Fibroblast of lung (primary cell): ENCODE measurements at regions not wholly inside any gene's neighbourhood (a gene's known extent, or its start where the extent isn't known, plus 50 kb on each side); places are given as distances from the start of the nearest gene placed in this dataset.
A peak's percentile ranks its signal among the peaks of the same experiment; 100 is the strongest.

Source experiments
- DNase-seq, 2 donors: peaks; one replicate each; pipeline versions ENCODE4 v3.0.0 to v3.0.0-alpha.2; 2010; ENCODE audit warnings: low read depth in 2 of 2
- H2AFZ ChIP-seq: 2 replicates; pipeline ENCODE4 v1.5.1; 2012; ENCODE audit warnings: low read length, control low read depth, inconsistent platforms
- H3K27ac ChIP-seq: 2 replicates; pipeline ENCODE4 v1.5.1; 2011; ENCODE audit warnings: low read length, control low read depth; ENCODE audit not compliant: insufficient read depth
- H3K27me3 ChIP-seq: 2 replicates; pipeline ENCODE4 v1.5.1; 2011; ENCODE audit warnings: mild to moderate bottlenecking, low read length; ENCODE audit not compliant: control insufficient read depth, insufficient read depth
- H3K36me3 ChIP-seq: 2 replicates; pipeline ENCODE4 v1.5.1; 2011; ENCODE audit warnings: low read length; ENCODE audit not compliant: control insufficient read depth, insufficient read depth
- H3K4me1 ChIP-seq: 2 replicates; pipeline ENCODE4 v1.5.1; 2011; ENCODE audit warnings: low read length; ENCODE audit not compliant: control insufficient read depth, insufficient read depth; ENCODE audit errors: extremely low read depth
- H3K4me2 ChIP-seq: 2 replicates; pipeline ENCODE4 v1.5.1; 2011; ENCODE audit warnings: low read length, control low read depth; ENCODE audit not compliant: insufficient read depth; ENCODE audit errors: extremely low read depth
- H3K4me3 ChIP-seq, 4 experiments: fragments of 200-600 bp in 1 of 4; sonication (generic) in 1 of 4; replicated peaks in 1 of 4; 2 replicates each; pipeline ENCODE4 v1.5.1; 2011 to 2016; ENCODE audit warnings: low read length in 4 of 4, low read depth in 3 of 4, mild to moderate bottlenecking in 3 of 4, control low read depth in 2 of 4, inconsistent platforms in 1 of 4, mixed read lengths in 1 of 4; ENCODE audit not compliant: insufficient read depth in 1 of 4; ENCODE audit errors: control extremely low read depth in 1 of 4
- H3K79me2 ChIP-seq: 2 replicates; pipeline ENCODE4 v1.5.1; 2012; ENCODE audit warnings: mild to moderate bottlenecking, low read length, inconsistent platforms; ENCODE audit not compliant: control insufficient read depth, insufficient read depth
- H3K9ac ChIP-seq: 2 replicates; pipeline ENCODE4 v1.5.1; 2011; ENCODE audit warnings: mild to moderate bottlenecking, low read length, control low read depth; ENCODE audit not compliant: insufficient read depth
- H3K9me3 ChIP-seq: 2 replicates; pipeline ENCODE4 v1.5.1; 2012; ENCODE audit warnings: low read depth, low read length; ENCODE audit not compliant: control insufficient read depth, insufficient read depth
- H4K20me1 ChIP-seq: 2 replicates; pipeline ENCODE4 v1.5.1; 2011; ENCODE audit warnings: low read length; ENCODE audit not compliant: control insufficient read depth, insufficient read depth; ENCODE audit errors: extremely low read depth
- CTCF ChIP-seq, 2 donors: IDR thresholded peaks in 1 of 2; conservative IDR thresholded peaks in 1 of 2; 1 replicate in 1 of 2; 2 replicates in 1 of 2; pipeline ENCODE4 v1.5.1; 2011 to 2012; ENCODE audit warnings: low read length in 2 of 2, control low read depth in 1 of 2, inconsistent platforms in 1 of 2, low read depth in 1 of 2, mild to moderate bottlenecking in 1 of 2
- EZH2 ChIP-seq: IDR thresholded peaks from 2 replicates; pipeline ENCODE4 v1.5.1; 2012; ENCODE audit warnings: low read length, control low read depth, mild to moderate bottlenecking; ENCODE audit errors: missing control alignments

- Histone ChIP-seq H2AFZ (no peak overlapping the region), H3K27ac (no peak overlapping the region), H3K4me2 (no peak overlapping the region), H3K27me3 (no peaks in the 10 kb centered on the region), H3K79me2 (no peaks in the 10 kb centered on the region), H3K36me3 (no peaks in the 10 kb centered on the region), H4K20me1 (no peaks in the 10 kb centered on the region), H3K9me3 (no peaks in the 10 kb centered on the region), H3K4me3 (no peak overlapping the region), H3K4me1 (no peaks in the 10 kb centered on the region), H3K9ac (no peak overlapping the region)
- TF ChIP-seq EZH2 (no peak), CTCF (conservative IDR thresholded peaks at IDR 0.05 in 1 of 2, IDR thresholded peaks at IDR 0.05 in 1 of 2; ENCODE audit: low read depth in 1 of 2, low read length in 2 of 2) (no peak)
- DNase-seq, result peak in 1 of 2 donors; percentile 30
Observed at GRCh38 chr18:1498216-1498615, 593.5 kb downstream of the ADCYAP1 start.

- no peak overlapping the region for H3K4me3 ChIP-seq
- no peaks in the 10 kb centered on the region for H3K79me2 ChIP-seq
- no peak overlapping the region for H2AFZ ChIP-seq
- TF ChIP-seq EZH2 (no peak), CTCF (conservative IDR thresholded peaks at IDR 0.05 in 1 of 2, IDR thresholded peaks at IDR 0.05 in 1 of 2; ENCODE audit: low read depth in 1 of 2, low read length in 2 of 2) (no peak)
- no peak overlapping the region for H3K27ac ChIP-seq
- DNase-seq, result no peak
- H3K4me1 ChIP-seq, result no peaks in the 10 kb centered on the region
- H3K27me3 ChIP-seq, result no peaks in the 10 kb centered on the region
- H3K9me3 ChIP-seq, result no peaks in the 10 kb centered on the region
- no peak overlapping the region for H3K9ac ChIP-seq
- no peak overlapping the region for H3K4me2 ChIP-seq
- H3K36me3 ChIP-seq, result no peaks in the 10 kb centered on the region
- H4K20me1 ChIP-seq, result no peaks in the 10 kb centered on the region
Observed at GRCh38 chr18:1499265-1499664, 594.6 kb downstream of the ADCYAP1 start.

- H3K79me2 ChIP-seq, result no peaks in the 10 kb centered on the region
- H2AFZ ChIP-seq, result no peak overlapping the region
- H3K4me2 ChIP-seq, result no peak overlapping the region
- no peak overlapping the region for H3K27ac ChIP-seq
- no peaks in the 10 kb centered on the region for H3K9me3 ChIP-seq
- no peaks in the 10 kb centered on the region for H3K27me3 ChIP-seq
- TF ChIP-seq EZH2 (no peak), CTCF (conservative IDR thresholded peaks at IDR 0.05 in 1 of 2, IDR thresholded peaks at IDR 0.05 in 1 of 2; ENCODE audit: low read depth in 1 of 2, low read length in 2 of 2) (no peak)
- no peaks in the 10 kb centered on the region for H3K36me3 ChIP-seq
- no peak overlapping the region for H3K9ac ChIP-seq
- DNase-seq, result no peak
- no peaks in the 10 kb centered on the region for H4K20me1 ChIP-seq
- no peak overlapping the region for H3K4me3 ChIP-seq
- H3K4me1 ChIP-seq, result no peaks in the 10 kb centered on the region
Observed at GRCh38 chr18:1503847-1504246, 599.2 kb downstream of the ADCYAP1 start.
